ENCODE measurements at regions not wholly inside any gene's neighbourhood (a gene's known extent, or its start where the extent isn't known, plus 50 kb on each side); places are given as distances from the start of the nearest gene placed in this dataset.
A peak's percentile ranks its signal among the peaks of the same experiment; 100 is the strongest.

DNA sequence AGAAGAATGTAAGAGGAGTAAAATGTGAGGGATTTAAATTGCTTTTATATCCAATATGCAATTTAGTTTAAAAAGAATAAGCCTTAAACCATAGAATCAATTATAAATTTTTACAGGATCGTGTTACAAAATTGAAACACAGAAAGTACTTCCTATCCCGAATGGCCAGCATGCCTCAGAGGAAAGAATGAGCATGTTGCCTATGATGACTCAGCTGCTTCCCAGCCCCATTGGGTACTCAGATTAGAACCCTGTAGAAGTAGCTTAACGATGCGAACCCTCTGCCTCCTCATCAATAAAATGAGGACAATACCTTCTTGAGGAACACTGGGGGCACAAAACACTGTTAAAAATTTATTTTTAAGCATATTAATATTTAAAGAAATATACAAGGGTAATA is 113.4 kb upstream of the CDK1 start:
- no peak for DNase-seq (ENCODE audit: low read depth)

DNA sequence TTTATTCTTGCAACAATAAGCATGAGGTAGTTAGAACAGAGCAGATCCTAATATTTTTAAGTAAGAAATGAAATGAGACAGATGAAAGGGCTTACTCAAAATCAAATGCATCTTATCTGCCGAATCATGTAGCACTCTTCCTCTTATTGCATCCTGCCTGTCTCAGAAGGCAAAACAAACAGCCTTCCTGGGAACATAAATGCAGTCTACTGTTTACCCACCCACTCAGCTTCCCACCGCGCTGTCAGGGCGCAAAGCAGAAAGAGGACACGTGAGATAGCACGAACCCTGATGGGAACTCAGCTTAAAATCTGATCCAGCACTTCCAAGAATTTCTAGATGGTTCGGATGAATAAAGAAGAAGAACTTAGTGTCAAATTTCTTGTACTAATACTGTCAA is 114.4 kb upstream of the CDK1 start:
- no peak for DNase-seq (ENCODE audit: low read depth)

DNA sequence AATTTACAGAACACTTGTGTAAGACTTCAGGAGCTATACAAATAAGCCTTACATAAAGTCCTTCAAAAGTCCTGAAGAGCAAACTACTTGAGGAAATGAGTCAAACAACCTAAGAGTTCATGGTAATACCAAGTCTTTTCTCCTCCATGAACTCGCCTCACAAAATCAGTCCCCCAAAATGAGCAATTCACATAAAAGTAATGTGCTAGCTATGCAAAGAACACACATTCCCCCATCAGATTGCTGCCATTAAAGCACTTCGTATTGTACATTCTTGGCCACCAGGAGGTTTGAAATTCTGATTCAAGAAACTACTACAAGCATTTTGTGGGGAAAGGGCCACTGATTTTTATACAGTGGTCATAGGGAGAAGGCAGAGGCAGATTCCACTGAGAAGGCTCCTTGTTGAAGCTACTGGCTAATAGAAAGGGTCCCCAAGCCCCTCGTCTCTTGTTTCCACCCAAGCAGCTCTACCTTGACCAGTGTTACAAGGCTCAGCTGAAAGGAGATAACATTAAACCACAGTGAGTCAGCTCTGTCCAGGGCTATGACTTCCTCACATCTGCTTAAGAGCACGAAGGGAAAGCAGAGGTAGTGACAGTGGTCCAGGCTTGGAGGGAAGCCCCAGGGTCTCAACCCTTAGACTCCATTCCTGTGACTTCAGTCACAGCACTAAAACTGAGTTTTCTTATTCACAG is 115.2 kb upstream of the CDK1 start:
- DNase-seq (ENCODE audit: low read depth) = no peak

GRCh38 chr10:60661637-60662036 is 116.6 kb upstream of the CDK1 start:
- DNase-seq (ENCODE audit: low read depth) = no peak

GRCh38 chr10:60660625-60661024 is 117.7 kb upstream of the CDK1 start:
- DNase-seq (ENCODE audit: low read depth) = no peak

DNA sequence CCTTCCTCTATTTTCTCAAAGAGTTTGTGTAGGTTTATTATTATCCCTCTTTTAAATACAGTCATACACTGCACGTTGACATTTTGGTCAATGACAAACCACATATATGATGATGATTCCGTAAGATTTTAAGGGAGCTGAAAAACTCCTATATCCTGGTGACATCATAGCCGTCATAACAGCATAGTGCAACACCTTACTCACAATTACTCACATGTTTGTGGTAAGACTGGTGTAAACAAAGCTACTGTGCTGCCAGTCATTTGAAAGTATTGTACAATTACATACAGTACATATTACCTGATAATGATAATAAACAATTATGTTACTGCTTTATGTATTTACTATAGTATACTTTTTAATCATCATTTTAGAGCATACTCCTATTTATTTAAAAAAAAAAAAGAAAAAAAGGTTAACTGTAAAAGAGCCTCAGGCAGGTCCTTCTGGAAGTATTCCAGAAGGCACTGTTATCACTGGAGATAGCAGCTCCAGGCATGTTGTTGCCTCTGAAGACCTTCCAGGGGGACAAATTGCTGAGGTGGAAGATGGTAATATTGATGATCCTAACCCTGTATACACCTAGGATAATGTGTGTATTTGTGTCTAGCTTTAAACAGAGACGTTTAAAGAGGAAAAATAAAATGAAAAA is 123.3 kb upstream of the CDK1 start:
- no peak for DNase-seq (ENCODE audit: low read depth)

DNA sequence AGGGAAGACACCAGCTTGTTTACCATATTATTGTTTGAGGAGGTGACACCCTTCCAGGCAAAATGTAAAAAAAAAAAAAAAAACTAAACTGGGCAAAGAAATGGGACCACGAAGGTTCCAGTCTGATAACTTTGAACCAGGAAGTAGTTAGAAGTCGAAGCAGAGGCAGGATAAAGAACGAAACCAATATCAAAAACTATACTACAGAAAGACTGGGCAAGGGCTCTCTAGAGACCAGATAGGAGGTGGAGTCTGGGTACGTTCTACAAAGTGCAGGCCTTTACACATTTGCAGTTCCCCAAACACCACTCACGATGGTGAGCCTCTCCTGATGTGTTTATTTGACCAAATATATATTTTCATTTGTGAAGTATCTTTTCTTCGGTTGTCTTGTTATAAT is 125.7 kb upstream of the CDK1 start:
- no peak for DNase-seq (ENCODE audit: low read depth)

- no peak for DNase-seq (ENCODE audit: low read depth)
Observed at GRCh38 chr10:60650378-60650800, 127.9 kb upstream of the CDK1 start.

- no peak for DNase-seq (ENCODE audit: low read depth)
Observed at GRCh38 chr10:60649485-60650377, 128.5 kb upstream of the CDK1 start.

- DNase-seq (ENCODE audit: low read depth) = no peak
Observed at GRCh38 chr10:60648761-60649160, 129.5 kb upstream of the CDK1 start.

DNA sequence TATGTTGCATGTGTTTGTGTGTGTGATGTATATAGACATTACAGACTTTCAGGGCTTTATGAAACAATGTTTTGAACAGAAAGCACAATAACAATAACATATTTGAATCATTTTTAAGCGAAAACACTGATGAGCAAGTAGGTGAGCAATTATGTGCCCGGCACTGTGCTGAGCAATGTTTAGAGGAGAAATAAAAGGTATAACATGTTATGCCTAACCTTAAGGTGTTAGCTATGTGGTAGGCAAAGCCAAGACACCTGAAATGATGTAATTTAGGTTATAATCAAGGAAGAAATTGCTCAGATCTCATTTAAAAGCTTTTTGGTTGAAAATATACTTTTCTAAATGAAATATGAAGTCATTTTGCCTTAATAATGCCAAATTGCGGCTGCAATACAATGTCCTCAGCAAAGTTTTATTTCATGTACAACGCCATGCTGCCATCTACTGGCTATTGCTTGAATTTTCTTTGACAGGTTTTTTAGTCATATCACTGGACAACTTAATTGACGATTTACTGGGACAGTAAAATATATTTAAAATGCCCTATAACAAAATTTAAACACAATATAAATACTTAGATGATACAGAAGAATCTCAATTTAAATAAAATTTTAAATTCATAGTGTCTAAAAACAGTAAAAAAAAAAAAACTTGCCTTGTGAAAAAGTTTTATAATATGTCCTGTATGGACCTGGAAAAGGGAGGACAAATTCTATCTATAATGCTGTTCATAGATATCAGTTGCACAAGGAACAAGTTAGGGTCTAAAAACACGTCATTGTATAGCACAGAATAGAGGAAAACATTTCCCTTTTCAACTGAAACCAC is 131.1 kb upstream of the CDK1 start:
- peak; percentile 47 for DNase-seq (ENCODE audit: low read depth)

GRCh38 chr10:60645980-60646379 is 132.3 kb upstream of the CDK1 start:
- no peak for DNase-seq (ENCODE audit: low read depth)

DNA sequence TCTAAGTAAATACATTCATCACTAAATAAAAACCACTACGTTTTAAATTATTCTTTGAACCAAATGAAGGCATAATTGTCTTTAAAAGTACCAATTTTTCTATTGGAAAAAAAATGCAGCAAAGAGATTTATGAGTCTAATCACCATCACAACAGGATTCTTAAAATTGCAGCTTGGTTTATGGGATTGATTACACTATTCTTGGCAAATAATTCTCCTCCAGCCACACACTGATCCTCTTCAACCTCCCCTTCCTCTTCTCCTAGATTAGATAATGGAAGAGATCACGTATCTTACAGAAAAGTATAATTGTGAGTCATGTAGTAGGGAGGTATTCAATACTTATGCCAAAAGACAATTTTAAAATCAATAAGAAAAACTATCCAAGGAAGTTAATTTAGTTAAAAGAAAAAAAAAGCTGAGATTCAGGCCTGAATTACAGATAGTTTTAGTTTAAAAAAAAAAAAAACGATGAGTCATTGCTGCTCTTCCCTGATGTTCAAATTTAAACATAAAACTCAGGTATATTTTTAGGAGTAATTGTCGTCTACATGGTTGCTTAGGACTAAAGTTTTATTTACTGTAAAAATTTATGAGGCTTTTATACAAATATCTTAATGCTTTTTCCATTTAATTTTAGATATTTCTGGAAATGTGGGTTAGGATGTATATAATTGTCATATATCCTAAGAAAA is 133.7 kb upstream of the CDK1 start:
- DNase-seq (ENCODE audit: low read depth) = no peak

- no peak for DNase-seq (ENCODE audit: low read depth)
Observed at GRCh38 chr10:60643874-60644273, 134.4 kb upstream of the CDK1 start.

GRCh38 chr10:60629332-60629731 is 148.9 kb upstream of the CDK1 start:
- no peak for DNase-seq (ENCODE audit: low read depth)

- no peak for DNase-seq (ENCODE audit: low read depth)
Observed at GRCh38 chr10:60627778-60628748, 150.2 kb upstream of the CDK1 start.

DNA sequence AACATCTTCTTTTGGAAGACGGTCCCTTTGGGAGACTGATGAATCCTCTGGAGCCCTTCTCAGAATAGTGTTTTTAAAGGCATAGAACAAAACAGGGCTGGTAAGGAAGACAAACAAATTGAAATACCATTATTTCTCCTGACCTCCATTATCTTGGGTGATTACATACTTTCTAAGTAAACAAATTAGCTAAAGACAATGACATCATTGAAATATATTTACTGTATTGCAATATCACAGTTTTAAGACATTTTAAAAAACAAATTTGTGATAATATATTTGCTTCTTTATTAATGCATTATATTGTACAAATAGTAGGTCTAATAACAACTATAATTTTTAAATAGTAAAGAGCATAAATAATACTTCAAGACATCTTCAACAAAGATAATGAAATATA is 152.2 kb upstream of the CDK1 start:
- DNase-seq (ENCODE audit: low read depth) = no peak

GRCh38 chr10:60623627-60624026 is 154.7 kb upstream of the CDK1 start:
- no peak for DNase-seq (ENCODE audit: low read depth)

DNA sequence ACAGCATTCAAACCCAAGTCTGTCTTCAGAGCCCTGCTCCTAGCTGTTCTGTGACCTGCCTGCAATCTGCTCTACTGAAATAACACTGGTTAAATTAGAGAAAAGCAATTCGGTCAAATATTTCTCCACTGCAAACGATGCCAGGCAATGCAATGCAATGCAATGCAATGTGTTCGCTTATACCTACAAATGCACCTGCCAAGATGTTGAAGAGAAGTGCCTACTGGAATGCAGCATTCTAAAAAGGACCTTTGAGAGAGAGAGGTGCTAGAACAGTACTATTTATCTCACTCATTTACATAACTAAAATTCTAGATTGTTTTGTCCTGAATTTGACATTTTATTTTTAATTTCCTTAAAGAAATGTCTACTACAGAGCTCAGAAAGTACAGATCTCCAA is 157.3 kb upstream of the CDK1 start:
- no peak for DNase-seq (ENCODE audit: low read depth)

DNA sequence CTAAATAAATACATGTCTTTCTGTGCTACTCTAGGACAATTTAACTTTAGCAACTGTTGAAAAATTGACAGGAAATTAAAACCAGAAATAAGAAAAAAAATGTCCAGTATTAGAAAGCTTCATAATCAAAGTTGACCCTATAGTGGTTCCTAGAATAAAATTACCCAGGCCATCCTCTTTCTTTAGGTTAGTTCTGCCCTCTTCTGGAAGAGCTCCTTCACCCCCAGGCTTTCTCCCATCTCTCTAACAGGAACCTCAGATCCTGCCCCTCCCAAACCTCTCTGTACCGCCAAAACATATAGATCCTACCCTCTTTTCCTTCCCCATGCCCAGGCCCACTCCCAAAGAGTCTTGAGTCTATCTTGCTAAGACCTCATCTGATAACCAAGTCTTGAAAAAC is 159.4 kb upstream of the CDK1 start:
- DNase-seq (ENCODE audit: low read depth) = no peak

Data from stromal cell of bone marrow (primary cell).